Left lung (tissue), 4 donors: ENCODE measurements at regions not wholly inside any gene's neighbourhood (a gene's known extent, or its start where the extent isn't known, plus 50 kb on each side); places are given as distances from the start of the nearest gene placed in this dataset.
A peak's percentile ranks its signal among the peaks of the same experiment; 100 is the strongest.

Source experiments
- ATAC-seq: fragments of 200-7000 bp; cut with Tn5 transposase; one replicate; pipeline ENCODE4 v1.9.1; 2020; ENCODE audit warnings: moderate library complexity
- DNase-seq, 4 donors: peaks; one replicate each; pipeline ENCODE4 v3.0.0-alpha.2; 2013 to 2020
- H3K27ac ChIP-seq, 2 donors: fragments of 200-600 bp; sonication (generic) in 1 of 2; one replicate each; pipeline versions ENCODE4 v1.5.0 to v1.8.0; 2020 to 2021
- H3K27me3 ChIP-seq, 2 donors: fragments of 200-600 bp; sonication (generic) in 1 of 2; one replicate each; pipeline versions ENCODE4 v1.5.0 to v1.8.0; 2020 to 2021
- H3K36me3 ChIP-seq, 2 donors: fragments of 200-600 bp; sonication (generic) in 1 of 2; one replicate each; pipeline versions ENCODE4 v1.5.0 to v1.8.0; 2020 to 2021
- H3K4me1 ChIP-seq, 2 donors: fragments of 200-600 bp; one replicate each; pipeline ENCODE4 v1.8.0; 2021
- H3K4me3 ChIP-seq, 2 donors: fragments of 200-600 bp; sonication (generic) in 1 of 2; one replicate each; pipeline versions ENCODE4 v1.5.0 to v1.8.0; 2020 to 2021; ENCODE audit warnings: mild to moderate bottlenecking in 1 of 2
- H3K9me3 ChIP-seq, 2 donors: fragments of 200-600 bp; sonication (generic) in 1 of 2; one replicate each; pipeline versions ENCODE4 v1.5.0 to v1.8.0; 2020 to 2021
- intact Hi-C, 2 donors: fragments of 100-400 bp; cut with DNase I; formaldehyde crosslinking; loops; one replicate each; pipeline versions ENCODE4 v1.11.2 to v1.14.2; 2022
- TF ChIP-seq, protein P1 (sequence below), 2 donors: fragments of 200-600 bp; sonication (generic) in 1 of 2; IDR thresholded peaks; one replicate each; pipeline versions ENCODE4 v1.5.0 to v1.8.0; 2021; ENCODE audit warnings: antibody characterized with exemption in 2 of 2
- donor health status: DM: no; HTN: yes; CAD: no.
- donor health status: DM: no; HTN: no; CAD: no.

DNA sequence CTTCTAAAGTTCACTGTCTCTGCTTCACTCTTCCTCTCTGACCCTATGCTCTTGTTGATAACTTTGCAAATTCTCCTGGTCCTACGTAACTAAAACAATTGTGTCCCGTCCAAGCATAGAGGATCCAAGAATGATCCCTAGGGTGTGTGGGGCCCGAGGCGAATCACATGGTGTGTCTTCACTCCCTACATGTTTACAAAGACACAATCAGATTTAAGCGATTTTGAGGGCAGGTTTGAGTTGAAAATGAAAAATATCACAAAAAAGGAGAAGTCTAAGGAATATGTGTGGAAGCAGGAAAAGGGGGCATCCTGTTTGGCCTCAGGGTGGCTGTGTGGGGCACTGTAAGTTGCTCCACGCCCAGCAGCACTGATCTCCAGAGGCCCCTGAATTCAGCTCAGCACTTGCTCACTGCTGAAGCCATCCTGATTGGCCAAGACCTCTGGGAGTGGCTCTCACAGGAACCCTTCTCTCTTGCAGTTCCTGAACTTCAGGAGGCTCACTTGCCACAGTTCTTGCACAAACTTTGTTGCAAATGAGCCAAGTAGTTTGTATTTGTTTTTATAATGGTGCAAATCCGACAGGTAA lies 363.6 kb downstream of the ZNF521 start:
- Histone ChIP-seq H3K36me3 (no peaks in the 10 kb centered on the region), H3K27me3 (no peaks in the 10 kb centered on the region), H3K4me3 (no peak overlapping the region), H3K9me3 (no peaks in the 10 kb centered on the region), H3K4me1 (peaks cover 0 to 11% of the 10 kb centered on the region in 2 donors), H3K27ac (peak overlapping the region in 1 of 2 donors; percentile 70)
- ATAC-seq, result peak; percentile 85
- intact Hi-C loops, result no loop called here
- TF ChIP-seq, protein P1, sequence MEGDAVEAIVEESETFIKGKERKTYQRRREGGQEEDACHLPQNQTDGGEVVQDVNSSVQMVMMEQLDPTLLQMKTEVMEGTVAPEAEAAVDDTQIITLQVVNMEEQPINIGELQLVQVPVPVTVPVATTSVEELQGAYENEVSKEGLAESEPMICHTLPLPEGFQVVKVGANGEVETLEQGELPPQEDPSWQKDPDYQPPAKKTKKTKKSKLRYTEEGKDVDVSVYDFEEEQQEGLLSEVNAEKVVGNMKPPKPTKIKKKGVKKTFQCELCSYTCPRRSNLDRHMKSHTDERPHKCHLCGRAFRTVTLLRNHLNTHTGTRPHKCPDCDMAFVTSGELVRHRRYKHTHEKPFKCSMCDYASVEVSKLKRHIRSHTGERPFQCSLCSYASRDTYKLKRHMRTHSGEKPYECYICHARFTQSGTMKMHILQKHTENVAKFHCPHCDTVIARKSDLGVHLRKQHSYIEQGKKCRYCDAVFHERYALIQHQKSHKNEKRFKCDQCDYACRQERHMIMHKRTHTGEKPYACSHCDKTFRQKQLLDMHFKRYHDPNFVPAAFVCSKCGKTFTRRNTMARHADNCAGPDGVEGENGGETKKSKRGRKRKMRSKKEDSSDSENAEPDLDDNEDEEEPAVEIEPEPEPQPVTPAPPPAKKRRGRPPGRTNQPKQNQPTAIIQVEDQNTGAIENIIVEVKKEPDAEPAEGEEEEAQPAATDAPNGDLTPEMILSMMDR (IDR thresholded peaks at IDR 0.05), result no peak
- DNase-seq, result peak in 1 of 4 donors; percentile 46

- intact Hi-C loops, result no loop called here
- no peaks in the 10 kb centered on the region for H3K27me3 ChIP-seq
- H3K9me3 ChIP-seq, result no peaks in the 10 kb centered on the region
- no peak overlapping the region for H3K4me3 ChIP-seq
- ATAC-seq (no peak), DNase-seq (no peak)
- H3K36me3 ChIP-seq, result no peaks in the 10 kb centered on the region
- H3K4me1 ChIP-seq, result peaks cover 0 to 11% of the 10 kb centered on the region in 2 donors
- TF ChIP-seq, protein P1 (IDR thresholded peaks at IDR 0.05), result no peak
- no peak overlapping the region for H3K27ac ChIP-seq
These were observed 362.0 kb downstream of the ZNF521 start for GRCh38 chr18:24989760-24990593.

DNA sequence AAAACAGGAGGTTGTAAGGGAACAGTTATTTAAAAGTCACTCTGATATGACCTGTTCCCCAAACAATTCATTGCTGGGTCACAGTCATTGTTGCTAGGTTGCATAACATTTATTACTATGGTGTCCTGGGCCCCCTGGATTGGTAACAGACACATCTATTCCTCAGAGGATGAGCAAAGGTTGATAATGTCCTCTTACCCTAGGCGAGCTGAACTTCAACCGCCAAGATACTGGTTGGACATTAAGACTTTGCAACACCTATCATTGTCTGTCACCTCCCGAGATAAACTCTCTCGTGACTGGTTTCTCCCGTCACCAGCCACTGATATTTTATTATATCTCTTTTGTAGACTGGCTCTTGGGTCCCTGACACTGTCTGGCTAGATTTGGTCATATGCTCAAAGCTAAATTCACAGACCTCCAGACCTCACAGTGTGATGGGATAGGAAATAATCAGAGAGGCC lies 361.3 kb downstream of the ZNF521 start:
- intact Hi-C loops, result no loop called here
- H3K4me3 ChIP-seq, result no peak overlapping the region
- no peak overlapping the region for H3K27ac ChIP-seq
- ATAC-seq (no peak), DNase-seq (no peak)
- H3K9me3 ChIP-seq, result no peaks in the 10 kb centered on the region
- no peaks in the 10 kb centered on the region for H3K27me3 ChIP-seq
- H3K4me1 ChIP-seq, result peaks cover 0 to 11% of the 10 kb centered on the region in 2 donors
- TF ChIP-seq, protein P1 (IDR thresholded peaks at IDR 0.05), result no peak
- no peaks in the 10 kb centered on the region for H3K36me3 ChIP-seq

GRCh38 chr18:24991141-24992060 lies 360.6 kb downstream of the ZNF521 start:
- no peaks in the 10 kb centered on the region for H3K36me3 ChIP-seq
- TF ChIP-seq, protein P1 (IDR thresholded peaks at IDR 0.05), result no peak
- peaks cover 0 to 11% of the 10 kb centered on the region in 2 donors for H3K4me1 ChIP-seq
- H3K27me3 ChIP-seq, result no peaks in the 10 kb centered on the region
- H3K9me3 ChIP-seq, result no peaks in the 10 kb centered on the region
- ATAC-seq (no peak), DNase-seq (peak in 2 of 4 donors; percentile 44 to 59)
- no peak overlapping the region for H3K27ac ChIP-seq
- no peak overlapping the region for H3K4me3 ChIP-seq
- intact Hi-C loops, result no loop called here
